Breast epithelium (tissue), 3 donors: ENCODE measurements at regions not wholly inside any gene's neighbourhood (a gene's known extent, or its start where the extent isn't known, plus 50 kb on each side); places are given as distances from the start of the nearest gene placed in this dataset.
"Not testable (repeated sequence)": the region's sequence is repeated elsewhere in the genome, so short reads cannot be mapped to it uniquely, and the experiment has no call there.

Experiments used
- POLR2A ChIP-seq: fragments of 450-650 bp; IDR thresholded peaks from one replicate; pipeline ENCODE4 v1.6.1; 2016; ENCODE audit warnings: antibody characterized with exemption, mild to moderate bottlenecking, moderate library complexity
- TF ChIP-seq, protein P1 (sequence below), 3 donors: fragments of 450-650 bp; IDR thresholded peaks; one replicate each; pipeline ENCODE4 v1.5.1; 2016 to 2017; ENCODE audit warnings: antibody characterized with exemption in 3 of 3, mild to moderate bottlenecking in 3 of 3, moderate library complexity in 3 of 3

DNA sequence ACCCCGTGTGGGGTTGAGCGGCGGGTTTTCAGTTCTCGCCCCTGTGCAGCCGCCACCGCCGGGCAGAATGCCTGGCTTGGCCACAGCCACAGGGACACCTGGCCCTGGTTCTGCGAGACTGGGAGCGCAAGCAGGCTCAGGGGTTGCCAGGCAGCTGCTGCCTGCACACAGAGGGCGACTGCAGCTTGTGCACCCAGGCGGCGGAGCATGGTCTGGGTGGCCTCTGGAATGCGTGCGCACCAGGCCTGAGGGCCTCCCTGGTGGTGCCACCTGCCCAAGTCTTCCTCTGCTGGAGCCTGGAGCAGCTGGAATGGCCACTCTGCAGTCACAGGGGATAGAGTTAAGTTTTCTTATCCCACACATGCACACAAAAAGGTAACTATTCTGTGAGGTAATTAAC, 80.4 kb upstream of the ZNG1F start:
- TF ChIP-seq, protein P1, sequence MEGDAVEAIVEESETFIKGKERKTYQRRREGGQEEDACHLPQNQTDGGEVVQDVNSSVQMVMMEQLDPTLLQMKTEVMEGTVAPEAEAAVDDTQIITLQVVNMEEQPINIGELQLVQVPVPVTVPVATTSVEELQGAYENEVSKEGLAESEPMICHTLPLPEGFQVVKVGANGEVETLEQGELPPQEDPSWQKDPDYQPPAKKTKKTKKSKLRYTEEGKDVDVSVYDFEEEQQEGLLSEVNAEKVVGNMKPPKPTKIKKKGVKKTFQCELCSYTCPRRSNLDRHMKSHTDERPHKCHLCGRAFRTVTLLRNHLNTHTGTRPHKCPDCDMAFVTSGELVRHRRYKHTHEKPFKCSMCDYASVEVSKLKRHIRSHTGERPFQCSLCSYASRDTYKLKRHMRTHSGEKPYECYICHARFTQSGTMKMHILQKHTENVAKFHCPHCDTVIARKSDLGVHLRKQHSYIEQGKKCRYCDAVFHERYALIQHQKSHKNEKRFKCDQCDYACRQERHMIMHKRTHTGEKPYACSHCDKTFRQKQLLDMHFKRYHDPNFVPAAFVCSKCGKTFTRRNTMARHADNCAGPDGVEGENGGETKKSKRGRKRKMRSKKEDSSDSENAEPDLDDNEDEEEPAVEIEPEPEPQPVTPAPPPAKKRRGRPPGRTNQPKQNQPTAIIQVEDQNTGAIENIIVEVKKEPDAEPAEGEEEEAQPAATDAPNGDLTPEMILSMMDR (IDR thresholded peaks at IDR 0.05) = not testable (repeated sequence)
- not testable (repeated sequence) for TF ChIP-seq POLR2A
